SK-N-SH (cell line): ENCODE measurements at regions not wholly inside any gene's neighbourhood (a gene's known extent, or its start where the extent isn't known, plus 50 kb on each side); places are given as distances from the start of the nearest gene placed in this dataset.

Experiments
- CTCF ChIA-PET: fragments of 300-600, 350-600 bp; formaldehyde crosslinking; extraction: SDS; loops from one replicate; lab custom pipeline; 2021; lab: Yijun Ruan, JAX
- POLR2A ChIA-PET: fragments of 350-600 bp; sonication (Branson Sonifier 250); formaldehyde crosslinking; extraction: SDS; loops from one replicate; lab custom pipeline; 2020; ENCODE audit warnings: antibody characterized with exemption, inconsistent platforms; lab: Yijun Ruan, JAX
- DNase-seq: peaks from one replicate; pipeline ENCODE4 v3.0.0; 2012
- H2AFZ ChIP-seq: fragments of 200-600 bp; sonication (generic); 2 replicates; pipeline ENCODE4 v1.8.1; 2016; ENCODE audit warnings: antibody characterized with exemption, mild to moderate bottlenecking, low read depth
- H3F3A ChIP-seq: fragments of 200-600 bp; sonication (generic); replicated peaks from 2 replicates; pipeline ENCODE3; 2016; ENCODE audit warnings: antibody characterized with exemption, mild to moderate bottlenecking; ENCODE audit not compliant: insufficient read depth
- H3K27ac ChIP-seq, 2 experiments: fragments of 200-500 bp in 1 of 2; fragments of 200-600 bp in 1 of 2; sonication (Bioruptor generic) in 1 of 2; sonication (generic), shearing (Covaris generic) in 1 of 2; 2 replicates each; pipeline versions ENCODE4 v1.5.1 to v1.6.1; 2014 to 2016; ENCODE audit warnings: low read depth in 2 of 2, inconsistent platforms in 1 of 2, low read length in 1 of 2, mild to moderate bottlenecking in 1 of 2, mixed read lengths in 1 of 2
- H3K27me3 ChIP-seq: fragments of 200-600 bp; sonication (generic), shearing (Covaris generic); 2 replicates; pipeline ENCODE4 v1.6.1; 2016; ENCODE audit warnings: mixed run types; ENCODE audit not compliant: insufficient read depth
- H3K36me3 ChIP-seq, 2 experiments: fragments of 200-500 bp in 1 of 2; fragments of 200-600 bp in 1 of 2; sonication (Bioruptor generic) in 1 of 2; sonication (generic) in 1 of 2; replicated peaks in 1 of 2; 2 replicates each; pipeline versions ENCODE3 to v1.5.1; 2014 to 2016; ENCODE audit warnings: low read length in 1 of 2, mild to moderate bottlenecking in 1 of 2; ENCODE audit not compliant: insufficient read depth in 2 of 2, control insufficient read depth in 1 of 2
- H3K4me1 ChIP-seq, 2 experiments: fragments of 200-500 bp in 1 of 2; fragments of 200-600 bp in 1 of 2; sonication (Bioruptor generic) in 1 of 2; sonication (generic), shearing (Covaris generic) in 1 of 2; 2 replicates each; pipeline versions ENCODE4 v1.5.1 to v1.6.1; 2014 to 2016; ENCODE audit warnings: low read depth in 1 of 2, low read length in 1 of 2, mixed run types in 1 of 2; ENCODE audit not compliant: insufficient read depth in 2 of 2, control insufficient read depth in 1 of 2
- H3K4me2 ChIP-seq: fragments of 200-600 bp; sonication (generic), shearing (Covaris generic); 2 replicates; pipeline ENCODE4 v1.6.1; 2017; ENCODE audit warnings: mixed run types
- H3K4me3 ChIP-seq, 2 experiments: fragments of 200-500 bp in 1 of 2; fragments of 200-600 bp in 1 of 2; sonication (Bioruptor generic) in 1 of 2; sonication (generic), shearing (Covaris generic) in 1 of 2; 2 replicates each; pipeline versions ENCODE4 v1.5.1 to v1.8.1; 2014 to 2016; ENCODE audit warnings: low read depth in 2 of 2, inconsistent platforms in 1 of 2, low read length in 1 of 2, mild to moderate bottlenecking in 1 of 2, mixed read lengths in 1 of 2, moderate library complexity in 1 of 2
- H3K79me2 ChIP-seq: fragments of 200-600 bp; sonication (generic); 2 replicates; pipeline ENCODE4 v1.8.1; 2017; ENCODE audit warnings: mild to moderate bottlenecking; ENCODE audit not compliant: insufficient read depth
- H3K9ac ChIP-seq: fragments of 200-600 bp; sonication (generic); 2 replicates; pipeline ENCODE4 v1.6.1; 2017; ENCODE audit warnings: mixed run types
- H3K9me2 ChIP-seq: fragments of 200-600 bp; sonication (generic); 2 replicates; pipeline ENCODE4 v1.6.1; 2017; ENCODE audit warnings: mixed run types
- H3K9me3 ChIP-seq: fragments of 200-600 bp; sonication (generic); 2 replicates; pipeline ENCODE4 v1.6.1; 2017; ENCODE audit warnings: mixed run types, mild to moderate bottlenecking, moderate library complexity
- H4K20me1 ChIP-seq: fragments of 200-600 bp; sonication (generic); 2 replicates; pipeline ENCODE4 v1.6.1; 2017; ENCODE audit warnings: mild to moderate bottlenecking, mixed run types; ENCODE audit not compliant: insufficient read depth
- CHD2 ChIP-seq: fragments of 150-350 bp; IDR thresholded peaks from 2 replicates; pipeline ENCODE4 v1.6.1; 2018; ENCODE audit warnings: low read length; ENCODE audit not compliant: partially characterized antibody
- CTCF ChIP-seq: fragments of 200-600 bp; sonication (generic); IDR thresholded peaks from 2 replicates; pipeline ENCODE4 v1.6.1; 2017; ENCODE audit warnings: antibody characterized with exemption, mild to moderate bottlenecking, moderate library complexity
- ELF1 ChIP-seq: IDR thresholded peaks from 2 replicates; pipeline ENCODE4 v1.4.0; 2012
- EP300 ChIP-seq, 2 experiments: IDR thresholded peaks; 2 replicates each; pipeline versions ENCODE4 v1.4.0 to v1.6.1; 2012; ENCODE audit warnings: borderline replicate concordance in 1 of 2, low read depth in 1 of 2, low read length in 1 of 2
- EZH2phosphoT487 ChIP-seq: fragments of 200-600 bp; sonication (generic); IDR thresholded peaks from 2 replicates; pipeline ENCODE4 v1.6.1; 2017; ENCODE audit warnings: low read depth, mixed run types, mild to moderate bottlenecking, antibody characterized with exemption, moderate library complexity, borderline replicate concordance
- FOSL2 ChIP-seq: IDR thresholded peaks from 2 replicates; pipeline ENCODE4 v1.4.0; 2012; ENCODE audit warnings: low read depth, mild to moderate bottlenecking, moderate library complexity, borderline replicate concordance
- FOXJ3 ChIP-seq: sonication (generic); formaldehyde crosslinking; IDR thresholded peaks from 2 replicates; pipeline ENCODE4 v1.5.1; 2020; ENCODE audit warnings: mild to moderate bottlenecking, missing genetic modification reagents
- FOXM1 ChIP-seq: IDR thresholded peaks from 2 replicates; pipeline ENCODE4 v1.4.0; 2012; ENCODE audit warnings: low read depth, mild to moderate bottlenecking
- GABPA ChIP-seq: IDR thresholded peaks from 2 replicates; pipeline ENCODE4 v1.4.0; 2012; ENCODE audit warnings: low read depth, mild to moderate bottlenecking
- GATA2 ChIP-seq: sonication (generic); formaldehyde crosslinking; IDR thresholded peaks from 2 replicates; pipeline ENCODE4 v1.5.0; 2020; ENCODE audit warnings: mild to moderate bottlenecking, missing genetic modification reagents
- IRF3 ChIP-seq: fragments of 150-350 bp; IDR thresholded peaks from 2 replicates; pipeline ENCODE4 v1.6.1; 2016; ENCODE audit warnings: mild to moderate bottlenecking, low read depth, low read length
- JUND ChIP-seq: IDR thresholded peaks from 2 replicates; pipeline ENCODE4 v1.4.0; 2012
- MAX ChIP-seq: IDR thresholded peaks from 2 replicates; pipeline ENCODE4 v1.4.0; 2012; ENCODE audit warnings: low read depth
- MEF2A ChIP-seq: IDR thresholded peaks from 2 replicates; pipeline ENCODE4 v1.4.0; 2012; ENCODE audit warnings: low read depth, borderline replicate concordance
- MXI1 ChIP-seq: IDR thresholded peaks from 2 replicates; pipeline ENCODE4 v1.6.1; 2012; ENCODE audit warnings: mild to moderate bottlenecking, low read depth, low read length, improper control_type of control experiment
- RAD21 ChIP-seq: IDR thresholded peaks from 2 replicates; pipeline ENCODE4 v1.6.1; 2012; ENCODE audit warnings: mild to moderate bottlenecking, low read length
- RCOR1 ChIP-seq: fragments of 150-350 bp; IDR thresholded peaks from 2 replicates; pipeline ENCODE4 v1.6.1; 2017; ENCODE audit warnings: antibody characterized with exemption, low read length
- REST ChIP-seq: IDR thresholded peaks from 2 replicates; pipeline ENCODE4 v1.6.1; 2012; ENCODE audit warnings: mild to moderate bottlenecking, low read depth, low read length, moderate library complexity
- RFX5 ChIP-seq: IDR thresholded peaks from 2 replicates; pipeline ENCODE4 v1.6.1; 2012; ENCODE audit warnings: mild to moderate bottlenecking, improper control_type of control experiment, low read length
- RXRA ChIP-seq: IDR thresholded peaks from 2 replicates; pipeline ENCODE4 v1.4.0; 2012; ENCODE audit warnings: low read depth, mild to moderate bottlenecking, borderline replicate concordance
- SIN3A ChIP-seq: IDR thresholded peaks from 2 replicates; pipeline ENCODE4 v1.6.1; 2012; ENCODE audit warnings: low read depth, mild to moderate bottlenecking, low read length, moderate library complexity, borderline replicate concordance
- TAF1 ChIP-seq: IDR thresholded peaks from 2 replicates; pipeline ENCODE4 v1.6.1; 2012; ENCODE audit warnings: low read depth, mild to moderate bottlenecking, low read length, moderate library complexity, borderline replicate concordance
- TEAD4 ChIP-seq: IDR thresholded peaks from 2 replicates; pipeline ENCODE4 v1.4.0; 2012; ENCODE audit warnings: mild to moderate bottlenecking, borderline replicate concordance; ENCODE audit not compliant: insufficient read depth
- USF1 ChIP-seq: IDR thresholded peaks from 2 replicates; pipeline ENCODE4 v1.4.0; 2012; ENCODE audit warnings: low read depth, borderline replicate concordance
- USF2 ChIP-seq: fragments of 150-350 bp; IDR thresholded peaks from 2 replicates; pipeline ENCODE4 v1.6.1; 2017; ENCODE audit warnings: antibody characterized with exemption, low read length, low read depth, borderline replicate concordance
- YY1 ChIP-seq: IDR thresholded peaks from 2 replicates; pipeline ENCODE4 v1.4.0; 2012; ENCODE audit warnings: low read depth, mild to moderate bottlenecking
- WGBS: methylation state at CpG from one replicate; pipeline ENCODE4 v1.1.6; 2017; ENCODE audit warnings: low lambda C conversion rate; 5-methylcytosine and 5-hydroxymethylcytosine counted together

- CTCF ChIA-PET, result interaction anchor here (0.6 to 6.6 kb wide), 51 partner anchors 9 to 1963 kb away, joined by 3 to 59 read pairs (median 4); no protein-coding TSS in a partner anchor
- Histone ChIP-seq H3K4me2 (no peak overlapping the region), H3K9me3 (peaks cover 7% of the 10 kb centered on the region; the same call in 1 of the 2 replicates), H3K9me2 (no peaks in the 10 kb centered on the region), H3K36me3 (peaks cover 0 to 10% of the 10 kb centered on the region in 2 experiments), H2AFZ (no peak overlapping the region; the same call in 1 of the 2 replicates), H4K20me1 (no peaks in the 10 kb centered on the region), H3K79me2 (no peaks in the 10 kb centered on the region), H3K27me3 (no peaks in the 10 kb centered on the region), H3F3A (no peaks in the 10 kb centered on the region), H3K4me1 (no peaks in the 10 kb centered on the region; a peak in 1 of 4 replicates), H3K9ac (no peak overlapping the region), H3K27ac (no peak overlapping the region), H3K4me3 (no peak overlapping the region; a peak in 1 of 4 replicates)
- POLR2A ChIA-PET, result no interaction called here
- peak; percentile 80 for DNase-seq
- 26% methylated on average over 11 of the region's 11 CpGs for WGBS
- no peak for TF ChIP-seq MAX
- TF ChIP-seq GATA2 (CRISPR knock-in tag), result no peak
- TF ChIP-seq IRF3, result no peak
- TF ChIP-seq MXI1, result no peak
- no peak for TF ChIP-seq YY1
- no peak for TF ChIP-seq REST
- no peak for TF ChIP-seq ELF1
- no peak for TF ChIP-seq USF1
- TF ChIP-seq EZH2phosphoT487, result no peak
- no peak for TF ChIP-seq RXRA
- TF ChIP-seq CHD2, result no peak
- no peak for TF ChIP-seq FOXM1
- peak; percentile 82 for TF ChIP-seq CTCF
- no peak for TF ChIP-seq USF2
- TF ChIP-seq RFX5, result no peak
- 0 out of 2 replicates have a peak, but pooled peaks have one; percentile 23 for TF ChIP-seq RCOR1
- no peak for TF ChIP-seq GABPA
- TF ChIP-seq JUND, result no peak
- no peak for TF ChIP-seq TAF1
- peak; percentile 99 for TF ChIP-seq RAD21
- TF ChIP-seq EP300 (IDR thresholded peaks at IDR 0.05; ENCODE audit: borderline replicate concordance in 1 of 2, low read depth in 1 of 2, low read length in 1 of 2), result 0 out of 4 replicates have a peak, but pooled peaks of 1 of the 2 experiments have one; percentile 12
- TF ChIP-seq TEAD4, result no peak
- no peak for TF ChIP-seq FOXJ3
- TF ChIP-seq MEF2A, result no peak
- no peak for TF ChIP-seq SIN3A
- no peak for TF ChIP-seq FOSL2
Observed at GRCh38 chr20:52083627-52084232, 107.8 kb downstream of the ZFP64 start.
